Liver (tissue), 8 donors: ENCODE measurements at regions not wholly inside any gene's neighbourhood (a gene's known extent, or its start where the extent isn't known, plus 50 kb on each side); places are given as distances from the start of the nearest gene placed in this dataset.

Source experiments
- DNase-seq: peaks from one replicate; pipeline ENCODE4 v3.0.0-alpha.2; 2017; ENCODE audit warnings: low spot score
- H3K27ac ChIP-seq, 2 donors: one replicate each; pipeline ENCODE4 v1.7.0; 2013; ENCODE audit warnings: inconsistent platforms in 2 of 2, low read length in 2 of 2, control low read depth in 1 of 2, low read depth in 1 of 2, mild to moderate bottlenecking in 1 of 2
- H3K27me3 ChIP-seq, 4 donors: one replicate each; pipeline versions ENCODE4 v1.6.1 to v1.7.0; 2013; ENCODE audit warnings: low read length in 3 of 4, inconsistent platforms in 1 of 4, mild to moderate bottlenecking in 1 of 4, moderate library complexity in 1 of 4; ENCODE audit not compliant: control insufficient read depth in 4 of 4, insufficient read depth in 4 of 4
- H3K36me3 ChIP-seq, 4 donors: one replicate each; pipeline versions ENCODE4 v1.6.1 to v1.7.0; 2013; ENCODE audit warnings: low read length in 3 of 4, mild to moderate bottlenecking in 3 of 4, low read depth in 1 of 4, moderate library complexity in 1 of 4; ENCODE audit not compliant: control insufficient read depth in 4 of 4, insufficient read depth in 3 of 4
- H3K4me1 ChIP-seq, 4 donors: one replicate each; pipeline versions ENCODE4 v1.6.1 to v1.7.0; 2013; ENCODE audit warnings: low read length in 3 of 4, mild to moderate bottlenecking in 3 of 4, moderate library complexity in 1 of 4; ENCODE audit not compliant: control insufficient read depth in 4 of 4, insufficient read depth in 4 of 4
- H3K4me3 ChIP-seq, 3 donors: one replicate each; pipeline versions ENCODE4 v1.6.1 to v1.7.0; 2013; ENCODE audit warnings: low read length in 3 of 3, control low read depth in 1 of 3, low read depth in 1 of 3, mild to moderate bottlenecking in 1 of 3
- H3K9ac ChIP-seq, 2 donors: one replicate each; pipeline ENCODE4 v1.7.0; 2013; ENCODE audit warnings: low read length in 2 of 2, mild to moderate bottlenecking in 2 of 2, moderate library complexity in 2 of 2, control low read depth in 1 of 2, low read depth in 1 of 2
- H3K9me3 ChIP-seq, 4 donors: one replicate each; pipeline versions ENCODE4 v1.6.1 to v1.7.0; 2013; ENCODE audit warnings: low read length in 3 of 4; ENCODE audit not compliant: control insufficient read depth in 4 of 4
- EGR1 ChIP-seq, 2 donors: IDR thresholded peaks; 2 replicates each; pipeline ENCODE4 v1.6.1; 2016 to 2018; ENCODE audit warnings: antibody characterized with exemption in 2 of 2, low read depth in 2 of 2
- FOXA1 ChIP-seq: IDR thresholded peaks from 2 replicates; pipeline ENCODE4 v1.6.1; 2016; ENCODE audit warnings: antibody characterized with exemption
- FOXA2 ChIP-seq: IDR thresholded peaks from 2 replicates; pipeline ENCODE4 v1.6.1; 2016; ENCODE audit warnings: antibody characterized with exemption
- GABPA ChIP-seq, 2 donors: IDR thresholded peaks in 1 of 2; conservative IDR thresholded peaks in 1 of 2; 2 replicates each; pipeline ENCODE4 v1.6.1; 2016; ENCODE audit warnings: antibody characterized with exemption in 2 of 2, mild to moderate bottlenecking in 1 of 2, moderate library complexity in 1 of 2
- HNF4A ChIP-seq, 2 donors: conservative IDR thresholded peaks; 2 replicates each; pipeline ENCODE4 v1.6.1; 2016; ENCODE audit warnings: antibody characterized with exemption in 2 of 2, mild to moderate bottlenecking in 2 of 2
- HNF4G ChIP-seq: IDR thresholded peaks from 2 replicates; pipeline ENCODE4 v1.6.1; 2016; ENCODE audit warnings: antibody characterized with exemption
- JUND ChIP-seq, 2 donors: IDR thresholded peaks; 2 replicates each; pipeline ENCODE4 v1.6.1; 2016; ENCODE audit warnings: antibody characterized with exemption in 2 of 2
- NR2F2 ChIP-seq: IDR thresholded peaks from 2 replicates; pipeline ENCODE4 v1.6.1; 2016; ENCODE audit warnings: antibody characterized with exemption
- RAD21 ChIP-seq, 2 donors: IDR thresholded peaks; 2 replicates each; pipeline ENCODE4 v1.6.1; 2016; ENCODE audit warnings: antibody characterized with exemption in 2 of 2, mild to moderate bottlenecking in 2 of 2
- REST ChIP-seq: IDR thresholded peaks from 2 replicates; pipeline ENCODE4 v1.6.1; 2016; ENCODE audit warnings: antibody characterized with exemption, mild to moderate bottlenecking
- RXRA ChIP-seq, 2 donors: IDR thresholded peaks; 2 replicates each; pipeline ENCODE4 v1.6.1; 2017 to 2018; ENCODE audit warnings: antibody characterized with exemption in 2 of 2, mild to moderate bottlenecking in 1 of 2
- SP1 ChIP-seq: IDR thresholded peaks from 2 replicates; pipeline ENCODE4 v1.6.1; 2018; ENCODE audit warnings: antibody characterized with exemption, mild to moderate bottlenecking
- TAF1 ChIP-seq: conservative IDR thresholded peaks from 2 replicates; pipeline ENCODE4 v1.6.1; 2016; ENCODE audit warnings: antibody characterized with exemption, mild to moderate bottlenecking
- YY1 ChIP-seq: IDR thresholded peaks from 2 replicates; pipeline ENCODE4 v1.6.1; 2016; ENCODE audit warnings: antibody characterized with exemption, mild to moderate bottlenecking
- WGBS: extraction: QIAGEN DNeasy Blood & Tissue Kit; methylation state at CpG from one replicate; pipeline ENCODE4 v1.1.7; 2013; 5-methylcytosine and 5-hydroxymethylcytosine counted together
- TF ChIP-seq, protein P1 (sequence below): IDR thresholded peaks from 2 replicates; pipeline ENCODE4 v1.6.1; 2016; ENCODE audit warnings: antibody characterized with exemption
- TF ChIP-seq, protein P2 (sequence below): IDR thresholded peaks from 2 replicates; pipeline ENCODE4 v1.6.1; 2016; ENCODE audit warnings: antibody characterized with exemption
- TF ChIP-seq, protein P3 (sequence below): fragments of 150-350 bp; IDR thresholded peaks from 2 replicates; pipeline ENCODE4 v1.5.1; 2017; ENCODE audit warnings: improper control_type of control experiment, low read depth, low read length; ENCODE audit not compliant: missing input control
- TF ChIP-seq, protein P4 (sequence below): IDR thresholded peaks from 2 replicates; pipeline ENCODE4 v1.6.1; 2016; ENCODE audit warnings: antibody characterized with exemption
- donor health status: healthy.
- donor health status: healthy.
- donor health status: healthy.
- donor health status: healthy.
- donor health status: healthy.

DNA sequence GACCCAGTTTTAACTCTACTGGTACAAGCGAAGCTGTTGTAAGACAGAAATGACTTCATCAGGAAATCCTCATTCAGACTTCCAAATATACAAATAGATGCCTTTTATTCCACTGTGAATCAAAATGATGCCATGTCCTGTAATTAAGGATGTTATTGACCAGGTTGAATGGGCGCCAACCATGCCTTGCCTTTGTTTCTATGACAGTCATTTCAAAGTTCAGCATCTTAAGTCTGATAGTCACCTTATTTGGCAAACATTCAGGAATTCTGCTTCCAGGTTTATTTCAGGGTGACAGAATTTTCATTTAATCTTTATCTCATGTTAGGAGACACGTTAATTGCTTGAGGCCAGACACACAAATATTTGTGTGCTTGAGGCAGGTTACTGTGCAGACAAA is 592.8 kb upstream of the JAG1 start:
- H3K4me3 ChIP-seq, result no peak overlapping the region
- no peaks in the 10 kb centered on the region for H3K4me1 ChIP-seq
- no peak for DNase-seq
- H3K27ac ChIP-seq, result no peak overlapping the region
- H3K27me3 ChIP-seq, result peaks cover 0 to 7% (median 0%) of the 10 kb centered on the region in 4 donors
- no peak overlapping the region for H3K9ac ChIP-seq
- H3K36me3 ChIP-seq, result no peaks in the 10 kb centered on the region
- 72% methylated on average over 3 of the region's 3 CpGs for WGBS
- TF ChIP-seq, protein P1, sequence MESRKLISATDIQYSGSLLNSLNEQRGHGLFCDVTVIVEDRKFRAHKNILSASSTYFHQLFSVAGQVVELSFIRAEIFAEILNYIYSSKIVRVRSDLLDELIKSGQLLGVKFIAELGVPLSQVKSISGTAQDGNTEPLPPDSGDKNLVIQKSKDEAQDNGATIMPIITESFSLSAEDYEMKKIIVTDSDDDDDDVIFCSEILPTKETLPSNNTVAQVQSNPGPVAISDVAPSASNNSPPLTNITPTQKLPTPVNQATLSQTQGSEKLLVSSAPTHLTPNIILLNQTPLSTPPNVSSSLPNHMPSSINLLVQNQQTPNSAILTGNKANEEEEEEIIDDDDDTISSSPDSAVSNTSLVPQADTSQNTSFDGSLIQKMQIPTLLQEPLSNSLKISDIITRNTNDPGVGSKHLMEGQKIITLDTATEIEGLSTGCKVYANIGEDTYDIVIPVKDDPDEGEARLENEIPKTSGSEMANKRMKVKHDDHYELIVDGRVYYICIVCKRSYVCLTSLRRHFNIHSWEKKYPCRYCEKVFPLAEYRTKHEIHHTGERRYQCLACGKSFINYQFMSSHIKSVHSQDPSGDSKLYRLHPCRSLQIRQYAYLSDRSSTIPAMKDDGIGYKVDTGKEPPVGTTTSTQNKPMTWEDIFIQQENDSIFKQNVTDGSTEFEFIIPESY, result no peak
- TF ChIP-seq NR2F2 (no peak), HNF4G (no peak), SP1 (no peak)
- H3K9me3 ChIP-seq, result no peaks in the 10 kb centered on the region

DNA sequence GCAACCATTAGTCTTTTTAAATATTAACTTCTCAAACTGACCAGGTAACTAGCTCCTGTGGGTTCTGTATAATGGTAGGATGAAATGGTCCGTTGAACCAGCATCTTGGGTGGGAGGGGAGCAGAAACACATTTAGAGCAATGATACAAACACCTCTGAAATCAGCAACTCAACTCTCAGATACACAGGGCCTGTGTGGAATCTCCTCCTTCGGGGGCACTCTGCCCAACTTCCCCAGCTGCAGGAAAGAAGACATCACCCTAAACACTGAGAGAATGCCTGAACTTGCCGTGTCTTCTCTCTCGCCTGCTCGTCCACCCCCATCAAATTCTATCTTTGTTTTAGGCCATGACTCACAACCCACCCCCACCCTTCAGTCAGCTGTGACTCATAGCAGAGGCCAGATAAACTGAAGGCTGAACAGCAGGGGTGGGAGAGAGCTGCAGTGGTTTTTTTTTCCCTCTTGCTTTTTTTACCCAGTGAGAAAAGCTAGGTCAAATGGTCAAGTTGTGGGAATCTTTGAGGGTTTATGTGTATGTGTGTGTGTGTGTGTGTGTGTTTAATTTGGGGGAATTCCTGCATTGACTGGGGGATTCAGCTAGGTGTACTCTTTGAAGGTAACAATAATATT is 593.4 kb upstream of the JAG1 start:
- Histone ChIP-seq H3K4me3 (no peak overlapping the region), H3K27ac (no peak overlapping the region), H3K9ac (no peak overlapping the region), H3K36me3 (no peaks in the 10 kb centered on the region), H3K27me3 (peaks cover 0 to 7% (median 0%) of the 10 kb centered on the region in 4 donors), H3K4me1 (no peaks in the 10 kb centered on the region), H3K9me3 (no peaks in the 10 kb centered on the region)
- DNase-seq, result no peak
- peak; percentile 69 to 78 for TF ChIP-seq JUND (IDR thresholded peaks at IDR 0.05)
- no peak for TF ChIP-seq HNF4A (conservative IDR thresholded peaks at IDR 0.05)
- TF ChIP-seq RAD21 (IDR thresholded peaks at IDR 0.05), result peak; percentile 26 to 27
- TF ChIP-seq TAF1, result no peak
- peak; percentile 23 for TF ChIP-seq NR2F2
- WGBS, result 60% methylated on average over 5 of the region's 5 CpGs

DNA sequence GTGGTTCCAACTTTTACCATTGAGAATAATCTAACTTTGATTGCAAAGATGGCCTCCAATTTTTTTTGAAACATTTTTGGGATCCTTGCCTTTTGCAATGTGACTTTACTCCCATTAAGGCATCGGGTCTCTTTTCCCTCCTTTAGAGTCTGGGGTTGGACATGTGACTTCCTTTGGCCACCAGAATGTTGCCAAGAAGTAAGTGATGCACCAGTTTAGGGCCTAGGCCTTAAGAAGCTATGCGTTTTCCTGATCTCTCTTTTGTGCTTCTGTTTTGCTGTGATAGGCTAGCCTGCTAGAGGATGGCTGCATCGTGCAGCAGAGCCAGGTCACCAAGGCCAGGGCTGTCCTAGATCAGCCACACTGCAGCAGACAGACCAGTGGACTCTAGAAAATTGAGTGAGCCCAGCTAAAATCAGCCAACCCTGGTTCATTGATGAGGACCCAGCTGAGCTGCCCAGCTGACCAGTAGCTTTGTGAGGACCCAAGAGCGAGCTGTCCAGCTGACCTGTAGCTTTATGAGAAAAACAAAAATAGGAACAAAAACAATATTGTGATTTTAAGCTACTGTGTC is 594.0 kb upstream of the JAG1 start:
- peaks cover 0 to 7% (median 0%) of the 10 kb centered on the region in 4 donors for H3K27me3 ChIP-seq
- H3K9me3 ChIP-seq, result no peaks in the 10 kb centered on the region
- no peak overlapping the region for H3K4me3 ChIP-seq
- H3K36me3 ChIP-seq, result no peaks in the 10 kb centered on the region
- WGBS, result 79% methylated on average over 4 of the region's 4 CpGs
- no peak overlapping the region for H3K9ac ChIP-seq
- no peak overlapping the region for H3K27ac ChIP-seq
- no peak for DNase-seq
- H3K4me1 ChIP-seq, result no peaks in the 10 kb centered on the region
- no peak for TF ChIP-seq EGR1 (IDR thresholded peaks at IDR 0.05; ENCODE audit: low read depth in 2 of 2)
- TF ChIP-seq JUND (IDR thresholded peaks at IDR 0.05), result no peak
- no peak for TF ChIP-seq FOXA2
- TF ChIP-seq SP1, result no peak
- TF ChIP-seq, protein P2, sequence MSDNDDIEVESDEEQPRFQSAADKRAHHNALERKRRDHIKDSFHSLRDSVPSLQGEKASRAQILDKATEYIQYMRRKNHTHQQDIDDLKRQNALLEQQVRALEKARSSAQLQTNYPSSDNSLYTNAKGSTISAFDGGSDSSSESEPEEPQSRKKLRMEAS, result no peak
- TF ChIP-seq, protein P3, sequence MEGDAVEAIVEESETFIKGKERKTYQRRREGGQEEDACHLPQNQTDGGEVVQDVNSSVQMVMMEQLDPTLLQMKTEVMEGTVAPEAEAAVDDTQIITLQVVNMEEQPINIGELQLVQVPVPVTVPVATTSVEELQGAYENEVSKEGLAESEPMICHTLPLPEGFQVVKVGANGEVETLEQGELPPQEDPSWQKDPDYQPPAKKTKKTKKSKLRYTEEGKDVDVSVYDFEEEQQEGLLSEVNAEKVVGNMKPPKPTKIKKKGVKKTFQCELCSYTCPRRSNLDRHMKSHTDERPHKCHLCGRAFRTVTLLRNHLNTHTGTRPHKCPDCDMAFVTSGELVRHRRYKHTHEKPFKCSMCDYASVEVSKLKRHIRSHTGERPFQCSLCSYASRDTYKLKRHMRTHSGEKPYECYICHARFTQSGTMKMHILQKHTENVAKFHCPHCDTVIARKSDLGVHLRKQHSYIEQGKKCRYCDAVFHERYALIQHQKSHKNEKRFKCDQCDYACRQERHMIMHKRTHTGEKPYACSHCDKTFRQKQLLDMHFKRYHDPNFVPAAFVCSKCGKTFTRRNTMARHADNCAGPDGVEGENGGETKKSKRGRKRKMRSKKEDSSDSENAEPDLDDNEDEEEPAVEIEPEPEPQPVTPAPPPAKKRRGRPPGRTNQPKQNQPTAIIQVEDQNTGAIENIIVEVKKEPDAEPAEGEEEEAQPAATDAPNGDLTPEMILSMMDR, result no peak
- TF ChIP-seq NR2F2, result no peak
- TF ChIP-seq FOXA1, result no peak
- TF ChIP-seq RXRA (IDR thresholded peaks at IDR 0.05), result no peak
- no peak for TF ChIP-seq HNF4G
- TF ChIP-seq GABPA (IDR thresholded peaks at IDR 0.05 in 1 of 2, conservative IDR thresholded peaks at IDR 0.05 in 1 of 2), result no peak
- TF ChIP-seq REST, result no peak
- TF ChIP-seq, protein P4, sequence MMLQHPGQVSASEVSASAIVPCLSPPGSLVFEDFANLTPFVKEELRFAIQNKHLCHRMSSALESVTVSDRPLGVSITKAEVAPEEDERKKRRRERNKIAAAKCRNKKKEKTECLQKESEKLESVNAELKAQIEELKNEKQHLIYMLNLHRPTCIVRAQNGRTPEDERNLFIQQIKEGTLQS, result no peak
- TF ChIP-seq HNF4A (conservative IDR thresholded peaks at IDR 0.05), result no peak
- TF ChIP-seq YY1, result no peak
- no peak for TF ChIP-seq TAF1
- no peak for TF ChIP-seq RAD21 (IDR thresholded peaks at IDR 0.05)
